ENCODE measurements at regions not wholly inside any gene's neighbourhood (a gene's known extent, or its start where the extent isn't known, plus 50 kb on each side); places are given as distances from the start of the nearest gene placed in this dataset.

- TF ChIP-seq, protein P1, sequence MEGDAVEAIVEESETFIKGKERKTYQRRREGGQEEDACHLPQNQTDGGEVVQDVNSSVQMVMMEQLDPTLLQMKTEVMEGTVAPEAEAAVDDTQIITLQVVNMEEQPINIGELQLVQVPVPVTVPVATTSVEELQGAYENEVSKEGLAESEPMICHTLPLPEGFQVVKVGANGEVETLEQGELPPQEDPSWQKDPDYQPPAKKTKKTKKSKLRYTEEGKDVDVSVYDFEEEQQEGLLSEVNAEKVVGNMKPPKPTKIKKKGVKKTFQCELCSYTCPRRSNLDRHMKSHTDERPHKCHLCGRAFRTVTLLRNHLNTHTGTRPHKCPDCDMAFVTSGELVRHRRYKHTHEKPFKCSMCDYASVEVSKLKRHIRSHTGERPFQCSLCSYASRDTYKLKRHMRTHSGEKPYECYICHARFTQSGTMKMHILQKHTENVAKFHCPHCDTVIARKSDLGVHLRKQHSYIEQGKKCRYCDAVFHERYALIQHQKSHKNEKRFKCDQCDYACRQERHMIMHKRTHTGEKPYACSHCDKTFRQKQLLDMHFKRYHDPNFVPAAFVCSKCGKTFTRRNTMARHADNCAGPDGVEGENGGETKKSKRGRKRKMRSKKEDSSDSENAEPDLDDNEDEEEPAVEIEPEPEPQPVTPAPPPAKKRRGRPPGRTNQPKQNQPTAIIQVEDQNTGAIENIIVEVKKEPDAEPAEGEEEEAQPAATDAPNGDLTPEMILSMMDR (IDR thresholded peaks at IDR 0.05; ENCODE audit: low read depth, low read length, missing input control): no peak
- TF ChIP-seq EGR1 (IDR thresholded peaks at IDR 0.05; ENCODE audit: low read depth in 2 of 2) (no peak), FOXA2 (IDR thresholded peaks at IDR 0.05) (no peak), TAF1 (conservative IDR thresholded peaks at IDR 0.05) (no peak), FOXA1 (IDR thresholded peaks at IDR 0.05) (no peak), SP1 (IDR thresholded peaks at IDR 0.05) (no peak), YY1 (IDR thresholded peaks at IDR 0.05) (no peak), RAD21 (IDR thresholded peaks at IDR 0.05) (no peak), JUND (IDR thresholded peaks at IDR 0.05) (no peak), NR2F2 (IDR thresholded peaks at IDR 0.05) (no peak)
- TF ChIP-seq, protein P2, sequence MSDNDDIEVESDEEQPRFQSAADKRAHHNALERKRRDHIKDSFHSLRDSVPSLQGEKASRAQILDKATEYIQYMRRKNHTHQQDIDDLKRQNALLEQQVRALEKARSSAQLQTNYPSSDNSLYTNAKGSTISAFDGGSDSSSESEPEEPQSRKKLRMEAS (IDR thresholded peaks at IDR 0.05): no peak
Observed at GRCh38 chr1:222914861-222915632, 100.2 kb downstream of the DISP1 start.
